ENCODE measurements at regions not wholly inside any gene's neighbourhood (a gene's known extent, or its start where the extent isn't known, plus 50 kb on each side); places are given as distances from the start of the nearest gene placed in this dataset.
"Not testable (repeated sequence)": the region's sequence is repeated elsewhere in the genome, so short reads cannot be mapped to it uniquely, and the experiment has no call there.

- H2BK120ac ChIP-seq (ENCODE audit: low read depth, low read length), result no peak overlapping the region
- no peak overlapping the region for H2BK15ac ChIP-seq (ENCODE audit: low read length)
- no peaks in the 10 kb centered on the region for H3K36me3 ChIP-seq (replicated peaks in 1 of 2; ENCODE audit: control insufficient read depth in 2 of 2, insufficient read depth in 2 of 2, low read length in 2 of 2)
- peaks cover 0 to 2% of the 10 kb centered on the region in 2 donors for H3K9me3 ChIP-seq (replicated peaks in 1 of 2; ENCODE audit: control insufficient read depth in 2 of 2, insufficient read depth in 1 of 2, low read depth in 1 of 2, low read length in 2 of 2)
- no peak overlapping the region for H3K4me2 ChIP-seq (ENCODE audit: insufficient read depth, low read length, poor library complexity, severe bottlenecking)
- H3K4ac ChIP-seq (ENCODE audit: low read length), result no peak overlapping the region
- H3K4me1 ChIP-seq (ENCODE audit: control insufficient read depth in 2 of 2, insufficient read depth in 1 of 2, low read depth in 1 of 2, low read length in 2 of 2), result peaks cover 0 to 2% of the 10 kb centered on the region in 2 donors
- no peak overlapping the region for H4K8ac ChIP-seq (ENCODE audit: low read depth, low read length)
- H3K14ac ChIP-seq (ENCODE audit: low read length), result no peak overlapping the region
- no peak overlapping the region for H2AK5ac ChIP-seq (ENCODE audit: low read depth, low read length)
- H4K91ac ChIP-seq (ENCODE audit: low read depth, low read length, poor library complexity), result no peak overlapping the region
- no peak overlapping the region for H2BK12ac ChIP-seq (ENCODE audit: low read length)
- H3K27me3 ChIP-seq (ENCODE audit: control insufficient read depth in 3 of 3, insufficient read depth in 3 of 3, low read depth in 1 of 3, low read length in 3 of 3), result no peaks in the 10 kb centered on the region
- H2BK5ac ChIP-seq (ENCODE audit: low read length), result no peak overlapping the region
- no peak for DNase-seq (ENCODE audit: low spot score)
- no peak overlapping the region for H3K27ac ChIP-seq (replicated peaks; ENCODE audit: low read length)
- no peaks in the 10 kb centered on the region for H3K79me1 ChIP-seq (ENCODE audit: low read depth, low read length)
- H3K18ac ChIP-seq (ENCODE audit: low read length), result no peak overlapping the region
- WGBS, 2 donors (ENCODE audit: extremely low coverage in 2 of 2, insufficient read length in 2 of 2, insufficient replicate concordance in 1 of 2), result no CpG with 5 or more reads among the region's 6 CpGs
- no peak overlapping the region for H3K23ac ChIP-seq (ENCODE audit: low read depth, low read length, poor library complexity)
- H2AFZ ChIP-seq (ENCODE audit: low read length), result peak overlapping the region; percentile 62
- no peak overlapping the region for H3K4me3 ChIP-seq (ENCODE audit: low read length in 2 of 2)
- H3K9ac ChIP-seq (ENCODE audit: low read depth, low read length, poor library complexity), result no peak overlapping the region
Observed at GRCh38 chr6:134405386-134406087, 87.6 kb upstream of the SGK1 start.

DNA sequence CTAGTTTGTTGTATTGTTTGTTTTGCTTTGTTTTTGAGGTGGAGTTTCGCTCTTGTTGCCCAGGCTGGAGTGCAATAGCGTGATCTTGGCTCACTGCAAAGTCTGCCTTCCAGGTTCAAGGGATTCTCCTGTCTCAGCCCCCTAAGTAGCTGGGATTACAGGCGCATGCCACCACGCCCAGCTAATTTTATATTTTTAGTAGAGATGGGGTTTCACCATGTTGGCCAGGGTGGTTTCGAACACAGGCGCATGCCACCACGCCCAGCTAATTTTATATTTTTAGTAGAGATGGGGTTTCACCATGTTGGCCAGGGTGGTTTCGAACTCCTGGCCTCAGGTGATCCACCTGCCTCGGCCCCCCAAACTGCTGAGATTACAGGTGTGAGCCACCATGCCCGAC is 85.4 kb upstream of the SGK1 start:
- not testable (repeated sequence) for H4K91ac ChIP-seq (ENCODE audit: low read depth, low read length, poor library complexity); H3K79me1 ChIP-seq (ENCODE audit: low read depth, low read length); H2BK15ac ChIP-seq (ENCODE audit: low read length); H2BK12ac ChIP-seq (ENCODE audit: low read length); H3K9me3 ChIP-seq (replicated peaks in 1 of 2; ENCODE audit: control insufficient read depth in 2 of 2, insufficient read depth in 1 of 2, low read depth in 1 of 2, low read length in 2 of 2); DNase-seq (ENCODE audit: low spot score); H3K4me3 ChIP-seq (ENCODE audit: low read length in 2 of 2); H2AFZ ChIP-seq (ENCODE audit: low read length); H3K27me3 ChIP-seq (ENCODE audit: control insufficient read depth in 3 of 3, insufficient read depth in 3 of 3, low read depth in 1 of 3, low read length in 3 of 3); H3K14ac ChIP-seq (ENCODE audit: low read length); H4K8ac ChIP-seq (ENCODE audit: low read depth, low read length); H2BK120ac ChIP-seq (ENCODE audit: low read depth, low read length); H2AK5ac ChIP-seq (ENCODE audit: low read depth, low read length); H3K9ac ChIP-seq (ENCODE audit: low read depth, low read length, poor library complexity); H3K4ac ChIP-seq (ENCODE audit: low read length); H3K4me2 ChIP-seq (ENCODE audit: insufficient read depth, low read length, poor library complexity, severe bottlenecking); H3K18ac ChIP-seq (ENCODE audit: low read length); H3K4me1 ChIP-seq (ENCODE audit: control insufficient read depth in 2 of 2, insufficient read depth in 1 of 2, low read depth in 1 of 2, low read length in 2 of 2); H3K36me3 ChIP-seq (replicated peaks in 1 of 2; ENCODE audit: control insufficient read depth in 2 of 2, insufficient read depth in 2 of 2, low read length in 2 of 2); H3K27ac ChIP-seq (replicated peaks; ENCODE audit: low read length); H2BK5ac ChIP-seq (ENCODE audit: low read length); H3K23ac ChIP-seq (ENCODE audit: low read depth, low read length, poor library complexity)
- WGBS, 2 donors (ENCODE audit: extremely low coverage in 2 of 2, insufficient read length in 2 of 2, insufficient replicate concordance in 1 of 2), result no CpG with 5 or more reads among the region's 10 CpGs

- Histone ChIP-seq H2BK12ac (ENCODE audit: low read length) (no peak overlapping the region), H4K8ac (ENCODE audit: low read depth, low read length) (no peak overlapping the region), H2AFZ (ENCODE audit: low read length) (no peak overlapping the region), H3K4me1 (ENCODE audit: control insufficient read depth in 2 of 2, insufficient read depth in 1 of 2, low read depth in 1 of 2, low read length in 2 of 2) (no peaks in the 10 kb centered on the region), H3K14ac (ENCODE audit: low read length) (no peak overlapping the region), H2BK5ac (ENCODE audit: low read length) (no peak overlapping the region), H3K4me2 (ENCODE audit: insufficient read depth, low read length, poor library complexity, severe bottlenecking) (no peak overlapping the region), H3K27me3 (ENCODE audit: control insufficient read depth in 3 of 3, insufficient read depth in 3 of 3, low read depth in 1 of 3, low read length in 3 of 3) (no peaks in the 10 kb centered on the region), H3K79me1 (ENCODE audit: low read depth, low read length) (no peaks in the 10 kb centered on the region), H3K36me3 (replicated peaks in 1 of 2; ENCODE audit: control insufficient read depth in 2 of 2, insufficient read depth in 2 of 2, low read length in 2 of 2) (no peaks in the 10 kb centered on the region), H2BK120ac (ENCODE audit: low read depth, low read length) (no peak overlapping the region), H4K91ac (ENCODE audit: low read depth, low read length, poor library complexity) (no peak overlapping the region), H2BK15ac (ENCODE audit: low read length) (no peak overlapping the region), H3K18ac (ENCODE audit: low read length) (no peak overlapping the region), H3K23ac (ENCODE audit: low read depth, low read length, poor library complexity) (no peak overlapping the region), H3K9me3 (replicated peaks in 1 of 2; ENCODE audit: control insufficient read depth in 2 of 2, insufficient read depth in 1 of 2, low read depth in 1 of 2, low read length in 2 of 2) (no peaks in the 10 kb centered on the region), H2AK5ac (ENCODE audit: low read depth, low read length) (no peak overlapping the region), H3K4ac (ENCODE audit: low read length) (no peak overlapping the region), H3K9ac (ENCODE audit: low read depth, low read length, poor library complexity) (no peak overlapping the region), H3K4me3 (ENCODE audit: low read length in 2 of 2) (no peak overlapping the region), H3K27ac (replicated peaks; ENCODE audit: low read length) (no peak overlapping the region)
- no CpG with 5 or more reads among the region's 2 CpGs for WGBS, 2 donors (ENCODE audit: extremely low coverage in 2 of 2, insufficient read length in 2 of 2, insufficient replicate concordance in 1 of 2)
- DNase-seq (ENCODE audit: low spot score), result no peak
Observed at GRCh38 chr6:134402372-134402984, 84.6 kb upstream of the SGK1 start.

GRCh38 chr6:134400941-134401340 is 83.0 kb upstream of the SGK1 start:
- Histone ChIP-seq H4K91ac (ENCODE audit: low read depth, low read length, poor library complexity) (no peak overlapping the region), H3K18ac (ENCODE audit: low read length) (no peak overlapping the region), H3K9me3 (replicated peaks in 1 of 2; ENCODE audit: control insufficient read depth in 2 of 2, insufficient read depth in 1 of 2, low read depth in 1 of 2, low read length in 2 of 2) (no peaks in the 10 kb centered on the region), H2BK120ac (ENCODE audit: low read depth, low read length) (no peak overlapping the region), H3K27me3 (ENCODE audit: control insufficient read depth in 3 of 3, insufficient read depth in 3 of 3, low read depth in 1 of 3, low read length in 3 of 3) (no peaks in the 10 kb centered on the region), H2BK12ac (ENCODE audit: low read length) (no peak overlapping the region), H3K4me2 (ENCODE audit: insufficient read depth, low read length, poor library complexity, severe bottlenecking) (no peak overlapping the region), H3K9ac (ENCODE audit: low read depth, low read length, poor library complexity) (no peak overlapping the region), H3K27ac (replicated peaks; ENCODE audit: low read length) (no peak overlapping the region), H3K23ac (ENCODE audit: low read depth, low read length, poor library complexity) (no peak overlapping the region), H3K14ac (ENCODE audit: low read length) (no peak overlapping the region), H3K79me1 (ENCODE audit: low read depth, low read length) (no peaks in the 10 kb centered on the region), H2BK15ac (ENCODE audit: low read length) (no peak overlapping the region), H2AFZ (ENCODE audit: low read length) (no peak overlapping the region), H3K4ac (ENCODE audit: low read length) (no peak overlapping the region), H3K36me3 (replicated peaks in 1 of 2; ENCODE audit: control insufficient read depth in 2 of 2, insufficient read depth in 2 of 2, low read length in 2 of 2) (no peaks in the 10 kb centered on the region), H4K8ac (ENCODE audit: low read depth, low read length) (no peak overlapping the region), H3K4me1 (ENCODE audit: control insufficient read depth in 2 of 2, insufficient read depth in 1 of 2, low read depth in 1 of 2, low read length in 2 of 2) (no peaks in the 10 kb centered on the region), H3K4me3 (ENCODE audit: low read length in 2 of 2) (no peak overlapping the region), H2AK5ac (ENCODE audit: low read depth, low read length) (no peak overlapping the region), H2BK5ac (ENCODE audit: low read length) (no peak overlapping the region)
- WGBS, 2 donors (ENCODE audit: extremely low coverage in 2 of 2, insufficient read length in 2 of 2, insufficient replicate concordance in 1 of 2), result no CpG with 5 or more reads among the region's 2 CpGs
- no peak for DNase-seq (ENCODE audit: low spot score)

All from neuronal stem cell (in vitro differentiated cells).